GM12872 (cell line): ENCODE measurements at regions not wholly inside any gene's neighbourhood (a gene's known extent, or its start where the extent isn't known, plus 50 kb on each side); places are given as distances from the start of the nearest gene placed in this dataset.

Experiments used
- TF ChIP-seq, protein P1 (sequence below): IDR thresholded peaks from 3 replicates; pipeline ENCODE4 v1.5.1; 2011; ENCODE audit warnings: low read depth, mild to moderate bottlenecking, low read length, moderate library complexity; ENCODE audit not compliant: insufficient read depth

GRCh38 chr6:117079951-117080350, 185.4 kb upstream of the VGLL2 start:
- TF ChIP-seq, protein P1, sequence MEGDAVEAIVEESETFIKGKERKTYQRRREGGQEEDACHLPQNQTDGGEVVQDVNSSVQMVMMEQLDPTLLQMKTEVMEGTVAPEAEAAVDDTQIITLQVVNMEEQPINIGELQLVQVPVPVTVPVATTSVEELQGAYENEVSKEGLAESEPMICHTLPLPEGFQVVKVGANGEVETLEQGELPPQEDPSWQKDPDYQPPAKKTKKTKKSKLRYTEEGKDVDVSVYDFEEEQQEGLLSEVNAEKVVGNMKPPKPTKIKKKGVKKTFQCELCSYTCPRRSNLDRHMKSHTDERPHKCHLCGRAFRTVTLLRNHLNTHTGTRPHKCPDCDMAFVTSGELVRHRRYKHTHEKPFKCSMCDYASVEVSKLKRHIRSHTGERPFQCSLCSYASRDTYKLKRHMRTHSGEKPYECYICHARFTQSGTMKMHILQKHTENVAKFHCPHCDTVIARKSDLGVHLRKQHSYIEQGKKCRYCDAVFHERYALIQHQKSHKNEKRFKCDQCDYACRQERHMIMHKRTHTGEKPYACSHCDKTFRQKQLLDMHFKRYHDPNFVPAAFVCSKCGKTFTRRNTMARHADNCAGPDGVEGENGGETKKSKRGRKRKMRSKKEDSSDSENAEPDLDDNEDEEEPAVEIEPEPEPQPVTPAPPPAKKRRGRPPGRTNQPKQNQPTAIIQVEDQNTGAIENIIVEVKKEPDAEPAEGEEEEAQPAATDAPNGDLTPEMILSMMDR: no peak

- TF ChIP-seq, protein P1: no peak
Measured at GRCh38 chr6:117089604-117090003, 175.8 kb upstream of the VGLL2 start.

DNA sequence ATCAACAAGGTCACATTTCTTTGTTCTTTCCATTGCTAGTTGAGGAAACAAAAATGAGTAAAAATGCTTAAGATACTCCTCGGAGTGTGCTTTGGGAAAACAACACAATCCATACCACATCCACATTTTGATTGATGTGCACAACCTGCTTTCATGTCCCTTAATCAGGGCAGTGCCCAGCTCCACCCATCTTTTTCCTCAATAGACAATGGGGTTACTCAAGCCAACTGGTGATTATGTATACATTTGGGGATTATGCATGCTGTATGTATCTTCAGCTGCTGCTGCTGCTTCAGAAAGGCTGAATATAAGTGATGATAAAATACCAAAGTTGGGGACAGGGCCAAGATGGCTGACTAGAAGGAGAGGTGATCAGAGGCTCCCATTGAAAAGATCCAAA, 155.2 kb upstream of the VGLL2 start:
- TF ChIP-seq, protein P1: no peak

GRCh38 chr6:117110737-117111136, 154.6 kb upstream of the VGLL2 start:
- TF ChIP-seq, protein P1: no peak

GRCh38 chr6:117117652-117118051, 147.7 kb upstream of the VGLL2 start:
- TF ChIP-seq, protein P1: no peak

- TF ChIP-seq, protein P1: no peak
Measured at GRCh38 chr6:117118490-117118889, 146.9 kb upstream of the VGLL2 start.

DNA sequence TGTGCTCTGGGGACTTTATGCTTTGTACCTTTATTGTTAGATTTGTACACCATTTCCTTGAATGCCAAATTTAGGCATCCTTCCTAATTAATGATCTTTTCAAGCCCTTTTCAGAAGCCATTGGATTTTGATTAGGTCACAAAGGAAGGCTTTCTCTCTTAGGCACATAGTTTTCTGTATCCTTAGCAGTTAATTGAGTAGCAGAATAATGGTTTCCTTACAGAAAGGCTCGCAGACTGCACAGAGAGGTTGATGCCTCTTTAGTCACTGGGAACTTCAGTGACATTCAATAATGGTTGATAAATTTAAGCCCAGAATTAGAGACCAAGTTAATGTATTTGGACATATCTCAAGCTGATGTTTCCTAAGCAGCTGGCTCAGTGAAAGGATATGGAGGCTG, 139.1 kb upstream of the VGLL2 start:
- TF ChIP-seq, protein P1: no peak

GRCh38 chr6:117128052-117128451, 137.3 kb upstream of the VGLL2 start:
- TF ChIP-seq, protein P1: no peak
